SJSA1 (cell line): ENCODE measurements at regions not wholly inside any gene's neighbourhood (a gene's known extent, or its start where the extent isn't known, plus 50 kb on each side); places are given as distances from the start of the nearest gene placed in this dataset.
"Not testable (repeated sequence)": the region's sequence is repeated elsewhere in the genome, so short reads cannot be mapped to it uniquely, and the experiment has no call there.

ENCODE experiments used
- DNase-seq, 2 experiments: peaks; one replicate each; pipeline ENCODE4 v3.0.0-alpha.2; 2015 to 2020; ENCODE audit warnings: low spot score in 2 of 2, low read depth in 1 of 2
- H3K27ac ChIP-seq: fragments of 250-450 bp; sonication (Bioruptor Pico); 2 replicates; pipeline ENCODE4 v1.5.1; 2020; ENCODE audit warnings: mild to moderate bottlenecking, moderate library complexity
- H3K27me3 ChIP-seq: fragments of 250-450 bp; sonication (Bioruptor Pico); replicated peaks from 2 replicates; pipeline ENCODE4 v1.5.1; 2020; ENCODE audit warnings: mild to moderate bottlenecking, moderate library complexity
- H3K36me3 ChIP-seq: fragments of 250-450 bp; sonication (Bioruptor Pico); 2 replicates; pipeline ENCODE4 v1.5.1; 2020; ENCODE audit warnings: mild to moderate bottlenecking
- H3K4me1 ChIP-seq: fragments of 250-450 bp; sonication (Bioruptor Pico); replicated peaks from 2 replicates; pipeline ENCODE4 v1.6.1; 2021; ENCODE audit warnings: mild to moderate bottlenecking
- H3K4me3 ChIP-seq: fragments of 250-450 bp; sonication (Bioruptor Pico); 2 replicates; pipeline ENCODE4 v1.5.1; 2020; ENCODE audit warnings: mild to moderate bottlenecking
- H3K9me3 ChIP-seq: fragments of 250-450 bp; sonication (Bioruptor Pico); replicated peaks from 2 replicates; pipeline ENCODE4 v1.5.1; 2020; ENCODE audit warnings: mild to moderate bottlenecking

DNA sequence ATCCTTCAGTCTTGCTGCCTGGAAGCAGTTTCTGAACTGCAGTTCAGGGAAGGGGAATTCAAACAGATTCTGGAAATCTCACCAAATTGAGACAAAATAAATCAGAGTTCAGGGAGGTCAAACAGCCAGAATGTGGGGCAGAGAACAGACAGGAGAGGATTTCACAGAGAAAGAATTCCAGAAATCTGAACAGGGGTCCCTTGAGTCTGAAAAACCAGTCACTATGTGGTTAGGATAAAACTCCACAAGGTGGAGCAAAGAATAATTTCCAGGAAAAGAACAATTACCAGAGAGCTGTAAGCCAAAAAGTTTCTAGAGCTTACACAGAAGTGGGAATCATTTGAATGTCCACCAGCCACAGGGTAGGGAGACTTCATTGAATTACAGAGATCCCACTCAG lies 84.7 kb downstream of the URB2 start:
- Histone ChIP-seq H3K27me3 (no peaks in the 10 kb centered on the region), H3K4me3 (no peak overlapping the region), H3K36me3 (no peaks in the 10 kb centered on the region), H3K9me3 (no peaks in the 10 kb centered on the region), H3K27ac (no peak overlapping the region), H3K4me1 (no peaks in the 10 kb centered on the region)
- DNase-seq: no peak

GRCh38 chr1:229714306-229714705 lies 88.3 kb downstream of the URB2 start:
- Histone ChIP-seq H3K27ac (no peak overlapping the region), H3K27me3 (no peaks in the 10 kb centered on the region), H3K4me3 (no peak overlapping the region), H3K4me1 (peaks cover 4% of the 10 kb centered on the region; the same call in 1 of the 2 replicates), H3K36me3 (no peaks in the 10 kb centered on the region), H3K9me3 (no peaks in the 10 kb centered on the region)
- DNase-seq: no peak

DNA sequence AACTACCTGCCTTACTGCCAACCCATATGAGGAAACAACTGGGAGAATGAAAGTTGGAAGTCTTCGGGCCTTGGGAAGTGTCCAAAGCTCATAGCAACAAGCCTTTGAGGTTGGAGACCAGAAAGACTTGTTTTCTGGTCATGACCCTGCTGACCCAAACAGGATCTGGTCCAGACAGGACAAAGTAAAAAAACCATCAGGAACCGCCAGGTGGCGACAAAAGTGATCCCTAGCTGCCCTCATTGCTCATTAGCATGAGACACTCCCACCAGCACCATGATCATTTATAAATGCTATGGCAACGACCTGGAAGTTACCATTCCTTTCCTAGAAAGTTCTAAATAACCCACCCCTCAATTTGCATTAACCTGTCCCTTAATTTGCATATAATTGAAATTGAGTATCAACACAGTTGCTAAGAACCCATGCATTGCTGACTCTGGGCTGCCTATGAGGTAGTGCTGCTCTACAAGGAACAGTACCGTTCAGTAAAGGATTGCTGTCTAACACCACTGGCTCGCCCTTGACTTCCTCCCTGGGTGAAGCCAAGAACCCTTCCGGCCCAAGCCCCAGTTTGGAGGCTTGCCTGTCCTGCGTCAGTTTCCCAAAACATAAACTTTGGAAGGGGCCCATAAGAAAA lies 89.0 kb downstream of the URB2 start:
- Histone ChIP-seq H3K27ac (no peak overlapping the region), H3K36me3 (no peaks in the 10 kb centered on the region), H3K27me3 (no peaks in the 10 kb centered on the region), H3K4me1 (peaks cover 4% of the 10 kb centered on the region; the same call in 1 of the 2 replicates), H3K9me3 (no peaks in the 10 kb centered on the region), H3K4me3 (no peak overlapping the region)
- DNase-seq: peak in 1 of 2 experiments; percentile 15

DNA sequence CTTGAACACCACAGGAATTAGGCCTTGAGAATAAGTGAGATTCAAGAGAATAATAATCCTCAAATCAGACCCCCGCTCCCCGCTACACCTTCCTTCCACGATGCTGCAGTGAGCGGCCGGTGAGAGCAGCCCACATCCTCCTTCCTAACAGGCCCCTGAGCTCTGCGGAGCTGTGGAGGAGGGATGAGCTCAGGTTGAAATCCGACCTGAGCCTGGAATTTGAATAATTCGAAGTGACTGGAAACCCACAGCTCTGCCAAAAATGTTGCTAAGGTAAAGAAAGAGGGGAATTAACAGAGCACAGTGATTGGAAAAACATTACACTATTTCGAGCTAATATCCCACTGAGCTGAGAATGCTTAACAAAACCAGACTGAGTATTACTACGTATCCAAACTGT lies 90.0 kb downstream of the URB2 start:
- no peak overlapping the region for H3K4me3 ChIP-seq
- no peak overlapping the region for H3K27ac ChIP-seq
- no peaks in the 10 kb centered on the region for H3K27me3 ChIP-seq
- no peaks in the 10 kb centered on the region for H3K9me3 ChIP-seq
- peaks cover 4% of the 10 kb centered on the region; the same call in 1 of the 2 replicates for H3K4me1 ChIP-seq
- no peak for DNase-seq
- no peaks in the 10 kb centered on the region for H3K36me3 ChIP-seq

DNA sequence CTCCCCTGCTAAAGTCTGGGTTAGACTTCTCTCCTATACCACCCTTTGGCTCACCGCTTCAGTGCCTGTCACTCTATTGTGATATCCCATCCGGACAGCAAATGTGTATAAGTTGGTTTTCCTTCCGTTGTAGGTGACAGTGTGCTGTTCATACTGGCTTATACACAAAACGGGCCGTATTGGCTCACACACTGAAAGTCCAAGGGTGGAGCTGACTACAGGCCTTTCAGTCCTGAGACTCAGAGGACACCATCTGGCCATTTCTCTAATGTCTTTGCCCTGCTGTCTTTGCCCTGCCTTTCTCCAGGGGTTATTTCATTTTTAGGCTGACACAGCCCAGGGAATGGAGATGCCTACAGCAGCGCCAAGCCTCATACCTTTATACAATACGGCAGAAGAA lies 90.7 kb downstream of the URB2 start:
- no peak for DNase-seq
- H3K36me3 ChIP-seq: no peaks in the 10 kb centered on the region
- no peaks in the 10 kb centered on the region; the same call in 1 of the 2 replicates for H3K27me3 ChIP-seq
- no peaks in the 10 kb centered on the region for H3K9me3 ChIP-seq
- H3K4me3 ChIP-seq: no peak overlapping the region
- H3K27ac ChIP-seq: no peak overlapping the region
- peaks cover 4% of the 10 kb centered on the region; the same call in 1 of the 2 replicates for H3K4me1 ChIP-seq

DNA sequence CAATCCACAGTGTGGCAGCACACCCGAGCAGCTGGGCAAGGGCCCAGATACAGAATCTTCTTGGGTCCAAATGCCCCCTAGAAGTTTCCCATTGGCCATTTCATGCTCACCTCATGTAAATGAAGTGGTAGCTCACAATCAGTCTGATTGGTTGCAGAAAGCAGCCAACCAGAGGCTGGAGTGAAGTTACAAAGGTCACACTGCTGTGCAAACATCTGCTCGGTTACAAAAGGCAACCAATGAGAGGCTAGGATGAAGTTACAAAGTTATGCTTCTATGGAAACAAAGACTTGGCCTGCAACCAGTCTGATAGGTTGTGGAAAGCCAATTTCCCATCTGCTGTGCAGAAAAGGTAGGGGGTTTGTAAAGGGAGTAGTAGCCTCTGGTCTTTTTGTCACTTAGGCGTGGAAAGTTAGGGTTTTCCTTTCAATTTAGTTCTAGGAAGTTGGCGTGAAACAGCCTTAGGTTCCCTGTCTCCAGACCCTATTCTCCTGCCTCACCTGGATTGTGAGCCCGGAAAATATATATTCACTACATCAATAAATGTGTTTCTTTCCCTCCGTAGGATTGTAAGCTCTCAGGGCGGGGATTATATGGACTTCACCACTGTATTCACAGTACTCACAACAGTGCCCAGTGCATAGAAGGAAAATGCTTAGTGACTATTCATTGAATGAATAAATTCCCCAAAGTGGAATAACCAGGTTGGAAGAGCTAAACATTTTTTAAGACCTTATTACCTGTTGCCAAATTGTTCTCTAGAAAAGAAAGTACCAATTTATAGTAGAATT lies 91.9 kb downstream of the URB2 start:
- no peaks in the 10 kb centered on the region for H3K36me3 ChIP-seq
- no peak overlapping the region for H3K27ac ChIP-seq
- peak in 1 of 2 experiments; percentile 25 for DNase-seq
- H3K9me3 ChIP-seq: no peaks in the 10 kb centered on the region; the same call in 1 of the 2 replicates
- no peaks in the 10 kb centered on the region; the same call in 1 of the 2 replicates for H3K27me3 ChIP-seq
- peak overlapping the region; percentile 19 for H3K4me3 ChIP-seq
- H3K4me1 ChIP-seq: peaks cover 4% of the 10 kb centered on the region; the same call in 1 of the 2 replicates

GRCh38 chr1:229726061-229726460 lies 100.0 kb downstream of the URB2 start:
- Histone ChIP-seq H3K4me3 (no peak overlapping the region), H3K27ac (no peak overlapping the region), H3K27me3 (peaks cover 4% of the 10 kb centered on the region; the same call in 1 of the 2 replicates), H3K9me3 (no peaks in the 10 kb centered on the region; the same call in 1 of the 2 replicates), H3K36me3 (no peaks in the 10 kb centered on the region), H3K4me1 (no peaks in the 10 kb centered on the region)
- DNase-seq: no peak

DNA sequence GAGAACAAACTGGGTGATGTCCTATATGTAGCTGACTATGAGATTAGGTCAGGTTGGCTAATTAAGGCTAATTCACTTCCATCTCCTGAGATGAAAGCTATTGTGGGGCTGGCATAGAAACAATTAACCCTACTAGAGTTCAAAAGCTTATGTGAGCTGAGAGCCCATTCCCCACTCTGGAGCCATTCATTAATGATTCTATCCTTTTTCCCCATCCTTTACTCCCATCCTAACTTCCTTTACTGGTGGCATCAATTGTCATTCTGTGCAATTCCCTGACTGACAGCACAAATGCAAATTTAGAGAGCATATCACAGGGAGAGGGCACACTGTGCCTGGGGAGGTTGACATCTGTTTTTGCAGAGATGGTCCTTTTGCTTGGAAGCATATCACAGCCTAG lies 103.9 kb downstream of the URB2 start:
- no peaks in the 10 kb centered on the region for H3K9me3 ChIP-seq
- DNase-seq: no peak
- no peak overlapping the region for H3K27ac ChIP-seq
- H3K36me3 ChIP-seq: no peaks in the 10 kb centered on the region
- no peak overlapping the region for H3K4me3 ChIP-seq
- 0 out of 2 replicates have a peak, but pooled peaks cover 5% of the 10 kb centered on the region for H3K27me3 ChIP-seq
- H3K4me1 ChIP-seq: no peaks in the 10 kb centered on the region

DNA sequence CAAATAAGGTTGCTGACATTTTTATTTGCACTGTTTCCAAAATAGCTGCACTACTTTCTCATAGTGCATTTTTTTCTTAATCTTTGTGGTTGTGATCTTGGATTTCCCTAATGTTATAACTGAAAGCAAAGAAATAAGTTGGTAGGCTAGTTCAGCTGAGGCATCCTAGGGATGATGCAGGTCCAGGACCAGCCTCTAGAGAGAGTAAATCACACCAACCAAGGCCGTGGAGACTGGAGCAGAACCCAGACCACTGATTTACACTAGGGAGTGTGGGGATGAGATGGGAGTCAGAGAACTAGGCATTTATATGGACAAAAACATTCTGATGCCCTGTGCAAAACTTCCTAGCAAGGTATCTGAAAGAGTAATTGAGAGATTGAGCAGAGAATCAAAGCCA lies 104.5 kb downstream of the URB2 start:
- Histone ChIP-seq H3K27me3 (0 out of 2 replicates have a peak, but pooled peaks cover 5% of the 10 kb centered on the region), H3K27ac (no peak overlapping the region), H3K9me3 (no peaks in the 10 kb centered on the region), H3K36me3 (no peaks in the 10 kb centered on the region), H3K4me3 (no peak overlapping the region), H3K4me1 (no peaks in the 10 kb centered on the region)
- DNase-seq: no peak

DNA sequence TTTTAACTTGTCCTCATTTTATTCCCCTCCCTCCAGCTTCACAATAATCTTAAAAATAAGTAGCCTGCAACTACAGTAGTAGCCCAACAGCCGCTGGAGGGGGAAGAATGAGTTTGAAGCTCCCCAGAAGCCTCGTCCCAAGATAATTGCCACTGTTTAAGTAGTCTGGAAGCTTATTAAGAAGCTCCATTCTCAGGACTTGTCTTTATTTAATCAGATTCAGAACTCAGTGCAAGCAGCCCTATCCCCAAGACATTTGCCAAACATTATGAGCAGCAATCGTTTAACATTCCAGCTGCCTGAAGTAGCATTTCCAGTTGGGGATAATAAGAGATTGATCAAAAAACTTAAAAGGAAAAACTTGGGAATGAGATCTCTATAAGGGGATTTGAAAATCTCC lies 106.0 kb downstream of the URB2 start:
- no peaks in the 10 kb centered on the region for H3K36me3 ChIP-seq
- H3K4me1 ChIP-seq: no peaks in the 10 kb centered on the region
- DNase-seq: no peak
- H3K27me3 ChIP-seq: 0 out of 2 replicates have a peak, but pooled peaks cover 5% of the 10 kb centered on the region
- H3K9me3 ChIP-seq: no peaks in the 10 kb centered on the region
- H3K27ac ChIP-seq: no peak overlapping the region
- H3K4me3 ChIP-seq: no peak overlapping the region

GRCh38 chr1:229736376-229736775 lies 110.3 kb downstream of the URB2 start:
- Histone ChIP-seq H3K4me3 (no peak overlapping the region), H3K4me1 (no peaks in the 10 kb centered on the region), H3K9me3 (no peaks in the 10 kb centered on the region), H3K27ac (no peak overlapping the region), H3K36me3 (no peaks in the 10 kb centered on the region), H3K27me3 (no peaks in the 10 kb centered on the region)
- no peak for DNase-seq

DNA sequence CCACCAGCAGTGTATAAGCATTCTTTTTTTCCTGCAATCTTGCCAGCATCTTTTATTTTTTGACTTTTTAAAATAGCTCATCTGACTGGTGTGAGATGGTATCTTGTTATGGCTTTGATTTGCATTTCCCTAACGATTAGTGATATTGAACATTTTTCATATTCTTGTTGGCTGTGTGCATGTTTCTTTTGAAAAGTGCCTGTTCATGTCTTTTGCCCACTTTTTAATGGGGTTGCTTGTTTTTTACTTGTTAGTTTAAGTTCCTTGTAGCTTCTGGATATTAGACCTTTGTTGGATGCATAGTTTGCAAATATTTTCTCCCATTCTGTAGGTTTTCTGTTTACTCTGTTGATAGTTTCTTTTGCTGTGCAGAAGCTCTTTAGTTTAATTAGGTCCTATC lies 116.6 kb downstream of the URB2 start:
- not testable (repeated sequence) for DNase-seq, H3K27me3 ChIP-seq, H3K9me3 ChIP-seq, H3K4me3 ChIP-seq, H3K27ac ChIP-seq, H3K4me1 ChIP-seq, H3K36me3 ChIP-seq

DNA sequence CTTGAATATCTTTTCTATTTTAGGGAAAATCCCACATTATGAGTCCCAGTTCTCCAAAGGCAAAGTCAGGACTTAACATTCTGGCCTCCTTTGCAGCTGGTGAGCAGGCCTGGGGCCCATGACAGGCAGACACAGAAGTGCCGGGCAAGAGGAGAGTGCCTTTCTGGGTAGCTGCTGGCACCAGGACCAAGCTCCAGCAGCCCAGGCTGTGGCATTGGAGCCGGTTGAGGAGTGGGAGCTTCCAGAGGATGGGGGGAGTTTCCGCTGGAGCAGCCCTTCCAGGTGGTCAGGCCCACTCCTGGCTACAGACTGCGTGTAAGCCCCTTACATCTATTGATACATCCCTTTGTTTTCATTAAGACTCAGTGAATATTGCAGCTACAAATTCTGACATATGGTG lies 123.9 kb downstream of the URB2 start:
- DNase-seq: no peak
- no peak overlapping the region for H3K4me3 ChIP-seq
- H3K4me1 ChIP-seq: no peaks in the 10 kb centered on the region
- H3K9me3 ChIP-seq: no peaks in the 10 kb centered on the region
- no peak overlapping the region for H3K27ac ChIP-seq
- no peaks in the 10 kb centered on the region for H3K27me3 ChIP-seq
- no peaks in the 10 kb centered on the region for H3K36me3 ChIP-seq

DNA sequence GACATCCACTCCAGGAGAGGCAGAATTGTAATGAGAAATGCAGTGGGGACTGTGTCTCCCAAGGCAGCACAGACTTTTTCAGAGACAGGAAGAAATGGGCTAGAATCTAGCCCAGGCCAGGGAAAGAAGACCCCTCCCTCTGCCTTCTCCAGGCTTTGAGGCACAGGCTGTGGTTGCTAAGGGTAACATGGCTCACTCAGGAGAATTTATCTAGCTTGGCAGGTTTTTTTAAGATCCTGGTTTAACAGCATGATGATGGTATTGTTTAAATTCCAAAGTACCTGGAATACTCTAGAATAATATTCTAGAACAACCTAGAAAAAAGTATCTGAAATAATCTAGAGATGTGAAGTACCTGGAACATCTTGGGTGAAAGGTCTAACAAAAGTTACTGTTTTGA lies 125.6 kb downstream of the URB2 start:
- H3K9me3 ChIP-seq: no peaks in the 10 kb centered on the region
- H3K27ac ChIP-seq: no peak overlapping the region
- DNase-seq: no peak
- H3K4me1 ChIP-seq: peaks cover 5% of the 10 kb centered on the region
- no peaks in the 10 kb centered on the region for H3K36me3 ChIP-seq
- H3K27me3 ChIP-seq: no peaks in the 10 kb centered on the region
- H3K4me3 ChIP-seq: no peak overlapping the region
